B cell (primary cell): ENCODE measurements at regions not wholly inside any gene's neighbourhood (a gene's known extent, or its start where the extent isn't known, plus 50 kb on each side); places are given as distances from the start of the nearest gene placed in this dataset.

Source experiments
- EZH2 ChIP-seq: IDR thresholded peaks from 2 replicates; pipeline ENCODE4 v1.6.1; 2012; ENCODE audit warnings: borderline replicate concordance, low read depth, mild to moderate bottlenecking, moderate library complexity, low read length; ENCODE audit not compliant: insufficient read depth, poor library complexity, severe bottlenecking
- TF ChIP-seq, protein P1 (sequence below): fragments of 200-600 bp; IDR thresholded peaks from one replicate; pipeline ENCODE4 v1.8.0; 2022; ENCODE audit warnings: antibody characterized with exemption, mild to moderate bottlenecking

DNA sequence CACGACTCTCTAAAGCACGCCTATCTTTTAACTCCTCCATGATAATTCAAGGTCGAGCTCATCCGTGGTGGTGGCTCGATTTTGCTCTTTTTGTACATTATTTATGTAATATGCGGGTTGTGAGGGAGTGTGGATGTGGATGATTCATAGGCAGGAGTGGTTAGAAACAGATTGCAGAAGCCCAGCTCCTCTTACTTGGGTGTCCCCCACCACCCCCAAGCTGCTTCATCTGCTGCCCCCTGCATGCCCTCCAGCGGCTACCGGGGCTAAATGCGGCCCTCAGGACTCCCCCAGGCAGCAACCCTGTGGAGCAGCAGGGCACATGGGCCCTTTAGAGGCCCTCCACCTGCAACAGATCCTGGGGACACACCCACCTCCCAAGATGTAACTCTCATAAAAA lies 111.5 kb upstream of the SELENOK start:
- TF ChIP-seq, protein P1, sequence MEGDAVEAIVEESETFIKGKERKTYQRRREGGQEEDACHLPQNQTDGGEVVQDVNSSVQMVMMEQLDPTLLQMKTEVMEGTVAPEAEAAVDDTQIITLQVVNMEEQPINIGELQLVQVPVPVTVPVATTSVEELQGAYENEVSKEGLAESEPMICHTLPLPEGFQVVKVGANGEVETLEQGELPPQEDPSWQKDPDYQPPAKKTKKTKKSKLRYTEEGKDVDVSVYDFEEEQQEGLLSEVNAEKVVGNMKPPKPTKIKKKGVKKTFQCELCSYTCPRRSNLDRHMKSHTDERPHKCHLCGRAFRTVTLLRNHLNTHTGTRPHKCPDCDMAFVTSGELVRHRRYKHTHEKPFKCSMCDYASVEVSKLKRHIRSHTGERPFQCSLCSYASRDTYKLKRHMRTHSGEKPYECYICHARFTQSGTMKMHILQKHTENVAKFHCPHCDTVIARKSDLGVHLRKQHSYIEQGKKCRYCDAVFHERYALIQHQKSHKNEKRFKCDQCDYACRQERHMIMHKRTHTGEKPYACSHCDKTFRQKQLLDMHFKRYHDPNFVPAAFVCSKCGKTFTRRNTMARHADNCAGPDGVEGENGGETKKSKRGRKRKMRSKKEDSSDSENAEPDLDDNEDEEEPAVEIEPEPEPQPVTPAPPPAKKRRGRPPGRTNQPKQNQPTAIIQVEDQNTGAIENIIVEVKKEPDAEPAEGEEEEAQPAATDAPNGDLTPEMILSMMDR: no peak
- no peak for TF ChIP-seq EZH2
